SU-DHL-6 (cell line): ENCODE measurements at regions not wholly inside any gene's neighbourhood (a gene's known extent, or its start where the extent isn't known, plus 50 kb on each side); places are given as distances from the start of the nearest gene placed in this dataset.

Experiments
- EZH2phosphoT487 ChIP-seq: fragments of 200-600 bp; sonication (generic), shearing (Covaris generic); conservative IDR thresholded peaks from 2 replicates; pipeline ENCODE4 v1.6.1; 2018; ENCODE audit warnings: mild to moderate bottlenecking, antibody characterized with exemption, low read length, moderate library complexity, mixed read lengths
- TF ChIP-seq, protein P1 (sequence below): fragments of 200-600 bp; sonication (generic); IDR thresholded peaks from one replicate; pipeline ENCODE4 v1.5.1; 2017; ENCODE audit warnings: antibody characterized with exemption, mild to moderate bottlenecking, low read length, moderate library complexity; ENCODE audit not compliant: insufficient read depth, poor library complexity, severe bottlenecking

DNA sequence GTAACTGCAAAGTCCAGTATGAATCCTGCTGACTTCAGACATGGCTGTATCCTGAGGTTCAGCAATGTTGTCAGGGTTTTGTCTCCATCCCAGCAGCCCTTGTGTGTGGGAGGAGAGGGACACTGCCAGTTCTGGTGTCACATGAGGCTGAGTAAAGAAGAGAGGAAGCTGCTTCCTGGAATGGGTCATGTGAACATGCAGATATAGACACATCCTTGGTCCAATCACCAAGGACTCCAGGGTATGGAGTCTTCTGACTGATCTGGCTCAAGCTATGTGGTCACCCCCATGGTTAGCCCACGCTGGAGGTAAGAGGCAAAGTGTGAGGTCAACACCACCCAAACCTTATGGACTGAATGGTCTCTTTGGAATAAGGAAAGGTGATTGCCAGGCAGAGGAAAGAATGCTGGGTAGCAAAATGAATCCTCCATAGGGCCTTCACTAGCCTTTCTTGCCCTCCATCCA is 134.4 kb upstream of the SLC1A4 start:
- TF ChIP-seq, protein P1, sequence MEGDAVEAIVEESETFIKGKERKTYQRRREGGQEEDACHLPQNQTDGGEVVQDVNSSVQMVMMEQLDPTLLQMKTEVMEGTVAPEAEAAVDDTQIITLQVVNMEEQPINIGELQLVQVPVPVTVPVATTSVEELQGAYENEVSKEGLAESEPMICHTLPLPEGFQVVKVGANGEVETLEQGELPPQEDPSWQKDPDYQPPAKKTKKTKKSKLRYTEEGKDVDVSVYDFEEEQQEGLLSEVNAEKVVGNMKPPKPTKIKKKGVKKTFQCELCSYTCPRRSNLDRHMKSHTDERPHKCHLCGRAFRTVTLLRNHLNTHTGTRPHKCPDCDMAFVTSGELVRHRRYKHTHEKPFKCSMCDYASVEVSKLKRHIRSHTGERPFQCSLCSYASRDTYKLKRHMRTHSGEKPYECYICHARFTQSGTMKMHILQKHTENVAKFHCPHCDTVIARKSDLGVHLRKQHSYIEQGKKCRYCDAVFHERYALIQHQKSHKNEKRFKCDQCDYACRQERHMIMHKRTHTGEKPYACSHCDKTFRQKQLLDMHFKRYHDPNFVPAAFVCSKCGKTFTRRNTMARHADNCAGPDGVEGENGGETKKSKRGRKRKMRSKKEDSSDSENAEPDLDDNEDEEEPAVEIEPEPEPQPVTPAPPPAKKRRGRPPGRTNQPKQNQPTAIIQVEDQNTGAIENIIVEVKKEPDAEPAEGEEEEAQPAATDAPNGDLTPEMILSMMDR = no peak
- no peak for TF ChIP-seq EZH2phosphoT487
